Endothelial cell of umbilical vein (primary cell): ENCODE measurements at regions not wholly inside any gene's neighbourhood (a gene's known extent, or its start where the extent isn't known, plus 50 kb on each side); places are given as distances from the start of the nearest gene placed in this dataset.
"Not testable (repeated sequence)": the region's sequence is repeated elsewhere in the genome, so short reads cannot be mapped to it uniquely, and the experiment has no call there.

ENCODE experiments used
- BruUV-seq: library from RNA; stranded (reverse); fragments of 400-500 nt; replicated peaks from 2 replicates; lab custom pipeline; 2021; lab: Mats Ljungman, UMichigan
- CTCF ChIA-PET: fragments of 300-600, 350-600 bp; sonication (Branson Sonifier 250); formaldehyde crosslinking; loops from one replicate; lab custom pipeline; 2021; ENCODE audit warnings: antibody characterized with exemption, inconsistent platforms; lab: Charles Lee
- POLR2A ChIA-PET: fragments of 300-600, 350-600 bp; sonication (Branson Sonifier 250); formaldehyde crosslinking; loops from one replicate; lab custom pipeline; 2021; ENCODE audit warnings: antibody characterized with exemption, inconsistent platforms; lab: Charles Lee
- DNase-seq: peaks from one replicate; pipeline ENCODE4 v3.0.0-alpha.2; 2011; ENCODE audit warnings: low read depth, low spot score
- FAIRE-seq: peaks from 2 replicates; lab custom pipeline; 2011; peaks lifted over from hg19 to GRCh38; lab: Jason Lieb, UNC
- H2AFZ ChIP-seq: 2 replicates; pipeline ENCODE4 v1.6.0; 2012; ENCODE audit warnings: low read depth, low read length, control low read depth, inconsistent platforms
- H3K27ac ChIP-seq: 2 replicates; pipeline ENCODE4 v1.5.1; 2011; ENCODE audit warnings: low read depth, mild to moderate bottlenecking, control low read depth, low read length, moderate library complexity; ENCODE audit not compliant: insufficient read depth
- H3K27me3 ChIP-seq, 2 experiments: 2 replicates each; pipeline versions ENCODE4 v1.6.0 to v1.6.1; 2011; ENCODE audit warnings: low read length in 2 of 2, mixed read lengths in 1 of 2; ENCODE audit not compliant: control insufficient read depth in 2 of 2, insufficient read depth in 2 of 2
- H3K36me3 ChIP-seq, 2 experiments: 2 replicates in 1 of 2; 3 replicates in 1 of 2; pipeline ENCODE4 v1.5.1; 2011; ENCODE audit warnings: low read length in 2 of 2, mild to moderate bottlenecking in 1 of 2, moderate library complexity in 1 of 2; ENCODE audit not compliant: control insufficient read depth in 2 of 2, insufficient read depth in 2 of 2; ENCODE audit errors: extremely low read depth in 1 of 2
- H3K4me1 ChIP-seq: 3 replicates; pipeline ENCODE4 v1.5.1; 2011; ENCODE audit warnings: mild to moderate bottlenecking, low read length; ENCODE audit not compliant: control insufficient read depth, insufficient read depth; ENCODE audit errors: extremely low read depth
- H3K4me2 ChIP-seq: 2 replicates; pipeline ENCODE4 v1.6.1; 2011; ENCODE audit warnings: low read length, control low read depth, mixed read lengths; ENCODE audit not compliant: insufficient read depth
- H3K4me3 ChIP-seq, 3 experiments: fragments of 200-600 bp in 1 of 3; sonication (generic), shearing (Covaris generic) in 1 of 3; replicated peaks in 1 of 3; 2 replicates each; pipeline ENCODE4 v1.5.1; 2011 to 2016; ENCODE audit warnings: control low read depth in 3 of 3, low read length in 3 of 3, mild to moderate bottlenecking in 2 of 3, inconsistent platforms in 1 of 3, low read depth in 1 of 3, moderate library complexity in 1 of 3; ENCODE audit not compliant: insufficient read depth in 1 of 3
- H3K79me2 ChIP-seq: 2 replicates; pipeline ENCODE4 v1.6.0; 2012; ENCODE audit warnings: low read length, inconsistent platforms; ENCODE audit not compliant: control insufficient read depth, insufficient read depth
- H3K9ac ChIP-seq: replicated peaks from 2 replicates; pipeline ENCODE3; 2011; ENCODE audit warnings: low read length, control low read depth; ENCODE audit not compliant: insufficient read depth; ENCODE audit errors: extremely low read depth
- H3K9me1 ChIP-seq: replicated peaks from 3 replicates; pipeline ENCODE4 v1.6.0; 2011; ENCODE audit warnings: mild to moderate bottlenecking, low read length; ENCODE audit not compliant: control insufficient read depth, insufficient read depth; ENCODE audit errors: extremely low read depth
- H3K9me3 ChIP-seq: replicated peaks from 2 replicates; pipeline ENCODE4 v1.5.1; 2012; ENCODE audit warnings: low read length, inconsistent platforms; ENCODE audit not compliant: control insufficient read depth, insufficient read depth
- H4K20me1 ChIP-seq: replicated peaks from 2 replicates; pipeline ENCODE3; 2011; ENCODE audit warnings: mild to moderate bottlenecking, low read length; ENCODE audit not compliant: control insufficient read depth, insufficient read depth; ENCODE audit errors: extremely low read depth
- EZH2 ChIP-seq: IDR thresholded peaks from 2 replicates; pipeline ENCODE4 v1.6.1; 2012; ENCODE audit warnings: borderline replicate concordance, low read depth, mild to moderate bottlenecking, moderate library complexity, low read length, inconsistent platforms; ENCODE audit not compliant: severe bottlenecking
- FOS ChIP-seq: IDR thresholded peaks from 2 replicates; pipeline ENCODE4 v1.6.1; 2011; ENCODE audit warnings: mild to moderate bottlenecking, low read length, moderate library complexity, borderline replicate concordance; ENCODE audit not compliant: insufficient read depth
- GATA2 ChIP-seq: IDR thresholded peaks from 2 replicates; pipeline ENCODE4 v1.7.0; 2011; ENCODE audit warnings: low read depth, mild to moderate bottlenecking, moderate library complexity, mixed read lengths, low read length; ENCODE audit not compliant: insufficient read length, insufficient read depth
- JUN ChIP-seq: IDR thresholded peaks from 2 replicates; pipeline ENCODE4 v1.6.1; 2011; ENCODE audit warnings: borderline replicate concordance, low read depth; ENCODE audit not compliant: insufficient read length, insufficient read depth
- MYC ChIP-seq: IDR thresholded peaks from one replicate; pipeline ENCODE4 v1.6.1; 2011; ENCODE audit warnings: mild to moderate bottlenecking, low read depth, low read length
- POLR2A ChIP-seq: IDR thresholded peaks from 2 replicates; pipeline ENCODE4 v1.6.1; 2012; ENCODE audit warnings: low read depth, mild to moderate bottlenecking, control low read depth, low read length
- POLR2AphosphoS5 ChIP-seq: IDR thresholded peaks from 2 replicates; pipeline ENCODE4 v1.6.1; 2012; ENCODE audit warnings: low read depth, mild to moderate bottlenecking, control low read depth, low read length, moderate library complexity; ENCODE audit not compliant: insufficient read depth
- dilution Hi-C: fragments of 300-500 bp; cut with MboI; formaldehyde crosslinking; loops from one replicate; pipeline ENCODE4 v1.15.0; 2019; ENCODE audit warnings: low sequenced_read_pairs; ENCODE audit not compliant: extremely low pct_ligation_motif_present
- intact Hi-C: fragments of 100-400 bp; cut with micrococcal nuclease; formaldehyde crosslinking; loops from one replicate; pipeline ENCODE4 v1.10.0; 2022
- TF ChIP-seq, protein P1 (sequence below), 2 donors: IDR thresholded peaks; 1 replicate in 1 of 2; 2 replicates in 1 of 2; pipeline ENCODE4 v1.5.1; 2011; ENCODE audit warnings: low read length in 2 of 2, mild to moderate bottlenecking in 2 of 2, moderate library complexity in 2 of 2, control low read depth in 1 of 2, inconsistent platforms in 1 of 2, low read depth in 1 of 2; ENCODE audit not compliant: insufficient read depth in 1 of 2; ENCODE audit errors: extremely low read depth in 1 of 2
- TF ChIP-seq, protein P2 (sequence below): IDR thresholded peaks from 2 replicates; pipeline ENCODE4 v1.6.1; 2011; ENCODE audit not compliant: insufficient read depth, insufficient read length

DNA sequence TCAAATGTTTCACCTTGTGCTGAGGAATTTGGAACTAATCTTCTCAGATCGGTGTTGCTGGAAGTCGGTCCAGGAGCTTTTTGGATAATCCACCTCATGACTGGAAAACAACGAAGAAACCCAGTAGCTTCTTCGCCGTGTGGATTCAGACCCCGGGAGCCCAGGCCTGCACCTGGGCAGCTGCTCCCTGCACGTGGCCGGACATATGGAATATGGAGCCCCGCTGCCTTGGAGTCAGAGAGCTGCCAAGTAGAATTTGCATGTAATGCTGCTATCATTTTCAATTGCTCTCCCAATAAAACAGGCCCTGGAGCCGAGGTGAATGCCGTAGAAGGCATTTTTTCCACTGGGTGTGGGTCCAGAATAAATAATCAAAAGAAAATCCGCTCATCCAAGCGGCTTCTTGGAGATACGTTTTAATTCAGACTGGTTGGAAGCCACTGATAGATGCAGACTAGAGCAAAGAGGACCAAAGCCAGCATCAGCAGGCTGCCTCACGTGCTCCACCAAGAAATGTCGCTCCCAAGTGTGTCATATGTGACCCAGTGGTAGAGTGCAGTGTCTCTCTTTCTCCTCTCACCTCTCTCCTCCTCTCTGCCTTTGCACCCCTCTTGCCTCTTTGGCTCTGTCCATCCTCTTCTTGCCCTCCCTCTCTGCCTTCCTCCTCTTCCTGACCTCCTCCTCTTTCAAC is 115.3 kb downstream of the ZNF664 start:
- dilution Hi-C loops = no loop called here
- H3K79me2 ChIP-seq = no peaks in the 10 kb centered on the region
- no TSS peak for BruUV-seq
- H3K9me3 ChIP-seq = no peaks in the 10 kb centered on the region
- no peaks in the 10 kb centered on the region for H3K36me3 ChIP-seq
- FAIRE-seq = no peak
- no peaks in the 10 kb centered on the region for H3K4me1 ChIP-seq
- no peaks in the 10 kb centered on the region for H3K9me1 ChIP-seq
- TF ChIP-seq POLR2AphosphoS5 (no peak), EZH2 (no peak), GATA2 (no peak), POLR2A (no peak), JUN (no peak), FOS (no peak), MYC (no peak)
- TF ChIP-seq, protein P1, sequence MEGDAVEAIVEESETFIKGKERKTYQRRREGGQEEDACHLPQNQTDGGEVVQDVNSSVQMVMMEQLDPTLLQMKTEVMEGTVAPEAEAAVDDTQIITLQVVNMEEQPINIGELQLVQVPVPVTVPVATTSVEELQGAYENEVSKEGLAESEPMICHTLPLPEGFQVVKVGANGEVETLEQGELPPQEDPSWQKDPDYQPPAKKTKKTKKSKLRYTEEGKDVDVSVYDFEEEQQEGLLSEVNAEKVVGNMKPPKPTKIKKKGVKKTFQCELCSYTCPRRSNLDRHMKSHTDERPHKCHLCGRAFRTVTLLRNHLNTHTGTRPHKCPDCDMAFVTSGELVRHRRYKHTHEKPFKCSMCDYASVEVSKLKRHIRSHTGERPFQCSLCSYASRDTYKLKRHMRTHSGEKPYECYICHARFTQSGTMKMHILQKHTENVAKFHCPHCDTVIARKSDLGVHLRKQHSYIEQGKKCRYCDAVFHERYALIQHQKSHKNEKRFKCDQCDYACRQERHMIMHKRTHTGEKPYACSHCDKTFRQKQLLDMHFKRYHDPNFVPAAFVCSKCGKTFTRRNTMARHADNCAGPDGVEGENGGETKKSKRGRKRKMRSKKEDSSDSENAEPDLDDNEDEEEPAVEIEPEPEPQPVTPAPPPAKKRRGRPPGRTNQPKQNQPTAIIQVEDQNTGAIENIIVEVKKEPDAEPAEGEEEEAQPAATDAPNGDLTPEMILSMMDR (IDR thresholded peaks at IDR 0.05; ENCODE audit: extremely low read depth in 1 of 2, insufficient read depth in 1 of 2, low read depth in 1 of 2, low read length in 2 of 2) = no peak
- TF ChIP-seq, protein P2, sequence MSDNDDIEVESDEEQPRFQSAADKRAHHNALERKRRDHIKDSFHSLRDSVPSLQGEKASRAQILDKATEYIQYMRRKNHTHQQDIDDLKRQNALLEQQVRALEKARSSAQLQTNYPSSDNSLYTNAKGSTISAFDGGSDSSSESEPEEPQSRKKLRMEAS = no peak
- intact Hi-C loops = no loop called here
- no peak overlapping the region for H3K9ac ChIP-seq
- DNase-seq = no peak
- H3K27ac ChIP-seq = no peak overlapping the region
- no peaks in the 10 kb centered on the region for H3K27me3 ChIP-seq
- no peaks in the 10 kb centered on the region for H4K20me1 ChIP-seq
- ChIA-PET CTCF (interaction anchor here (1.0 kb wide), 1 partner anchor 35 kb away, joined by 4 read pairs; no protein-coding TSS in a partner anchor), POLR2A (no interaction called here)
- no peak overlapping the region for H3K4me2 ChIP-seq
- no peak overlapping the region for H3K4me3 ChIP-seq
- no peak overlapping the region for H2AFZ ChIP-seq

- H3K9me1 ChIP-seq, H3K4me1 ChIP-seq, H3K36me3 ChIP-seq, FAIRE-seq, H2AFZ ChIP-seq, H3K4me2 ChIP-seq, H3K27me3 ChIP-seq, DNase-seq, H3K4me3 ChIP-seq, H3K9ac ChIP-seq, H3K79me2 ChIP-seq, dilution Hi-C loops, BruUV-seq, intact Hi-C loops, H3K9me3 ChIP-seq, H4K20me1 ChIP-seq, H3K27ac ChIP-seq, POLR2A ChIA-PET: not testable (repeated sequence)
- CTCF ChIA-PET = interaction anchor here (1.0 to 1.2 kb wide), 2 partner anchors 36 to 117 kb away, joined by 3 read pairs; no protein-coding TSS in a partner anchor
Observed at GRCh38 chr12:124089181-124089914, 116.3 kb downstream of the ZNF664 start.
